ENCODE measurements at regions not wholly inside any gene's neighbourhood (a gene's known extent, or its start where the extent isn't known, plus 50 kb on each side); places are given as distances from the start of the nearest gene placed in this dataset.
A peak's percentile ranks its signal among the peaks of the same experiment; 100 is the strongest.

GRCh38 chr2:41618754-41619153 lies 429.1 kb upstream of the PKDCC start:
- FAIRE-seq (peak; percentile 73), DNase-seq (ENCODE audit: insufficient read length, low spot score) (no peak)

DNA sequence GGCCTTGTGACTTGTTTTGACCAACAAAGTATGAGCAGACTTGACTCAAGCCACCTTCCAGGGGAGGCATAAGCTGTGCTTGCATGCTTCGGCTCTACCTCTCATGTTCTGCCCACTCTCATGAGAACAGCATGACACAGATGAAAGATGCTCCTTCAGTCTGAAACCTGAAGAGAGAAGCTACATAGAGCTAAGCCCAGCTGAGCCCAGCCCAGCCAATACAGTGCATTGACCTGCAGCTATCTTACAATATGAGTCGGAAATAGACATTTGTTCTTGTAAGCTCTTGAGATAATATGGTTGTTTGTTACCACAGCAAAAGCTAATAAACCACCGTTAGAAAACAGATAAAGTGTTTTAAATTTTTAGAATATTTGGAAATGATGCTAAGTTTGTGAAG lies 426.7 kb upstream of the PKDCC start:
- DNase-seq (ENCODE audit: insufficient read length, low spot score) (no peak), FAIRE-seq (no peak)

DNA sequence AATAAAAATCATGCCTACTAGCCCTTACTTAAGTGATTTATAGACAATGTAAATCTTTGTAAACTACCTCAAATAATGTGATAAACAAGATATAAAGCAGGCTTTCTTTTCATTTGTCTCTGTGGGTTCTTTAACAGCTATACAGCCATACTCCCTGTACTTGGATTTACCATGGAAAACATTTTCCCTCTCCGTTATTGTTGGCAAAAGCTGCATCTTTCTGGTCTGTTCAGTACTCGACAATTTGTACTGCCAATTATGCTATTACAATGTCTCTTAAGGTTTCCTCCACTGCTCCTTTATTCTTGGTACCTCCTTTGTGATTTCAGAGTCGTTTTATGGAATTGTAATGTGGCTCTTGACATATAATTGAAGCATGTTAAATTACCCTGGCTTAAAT lies 426.3 kb upstream of the PKDCC start:
- DNase-seq (ENCODE audit: insufficient read length, low spot score) (no peak), FAIRE-seq (no peak)

GRCh38 chr2:41622301-41622700 lies 425.5 kb upstream of the PKDCC start:
- DNase-seq (ENCODE audit: insufficient read length, low spot score): no peak
- no peak for FAIRE-seq

GRCh38 chr2:41626936-41627335 lies 420.9 kb upstream of the PKDCC start:
- DNase-seq (ENCODE audit: insufficient read length, low spot score): no peak
- no peak for FAIRE-seq

GRCh38 chr2:41634686-41635085 lies 413.1 kb upstream of the PKDCC start:
- DNase-seq (ENCODE audit: insufficient read length, low spot score) (no peak), FAIRE-seq (no peak)

DNA sequence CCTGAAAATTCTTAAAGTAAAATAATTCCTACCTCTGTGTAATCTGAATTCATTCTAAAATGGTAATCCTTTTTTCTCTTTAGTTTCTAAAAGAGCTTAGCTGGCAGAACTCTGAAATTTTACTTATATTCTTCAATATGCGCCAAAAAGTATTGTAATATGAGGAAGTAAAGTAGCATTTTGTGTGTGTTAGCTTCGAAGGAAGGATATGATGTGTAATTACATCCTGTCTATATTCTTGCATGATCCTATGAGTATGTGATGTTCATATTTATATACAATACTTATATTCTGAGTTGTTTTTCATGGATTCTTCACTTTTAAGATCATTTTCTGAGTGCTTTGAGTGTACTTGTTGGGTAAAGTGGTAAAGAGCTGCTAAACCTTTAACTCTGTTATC lies 402.9 kb upstream of the PKDCC start:
- DNase-seq (ENCODE audit: insufficient read length, low spot score) (no peak), FAIRE-seq (no peak)

DNA sequence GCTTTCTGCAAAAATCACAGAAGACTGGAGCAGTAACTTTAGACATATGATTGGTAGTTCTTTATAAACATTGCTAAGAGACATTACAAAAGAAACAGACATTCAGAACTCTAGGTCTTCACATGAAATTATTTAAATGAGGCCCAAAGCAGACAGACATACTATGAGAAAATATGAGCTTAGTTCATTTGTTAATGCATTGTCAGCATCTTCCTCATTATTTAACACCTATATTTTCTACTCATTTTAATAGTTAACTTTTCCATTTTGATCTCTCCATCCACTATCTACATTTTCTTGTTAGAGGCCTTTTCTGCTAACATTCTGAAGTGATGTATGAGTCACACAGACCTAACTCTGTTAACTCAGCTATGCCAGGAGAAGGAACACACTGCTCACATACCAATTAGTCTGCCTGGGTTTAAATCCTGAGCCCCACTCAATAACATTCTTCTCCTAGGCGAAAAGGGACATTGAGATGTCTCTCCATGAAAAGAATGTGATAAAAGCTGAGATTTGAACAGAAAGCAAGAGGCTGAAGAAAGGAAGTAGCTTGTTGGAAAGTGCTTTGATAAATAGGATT lies 400.3 kb upstream of the PKDCC start:
- DNase-seq (ENCODE audit: insufficient read length, low spot score): no peak
- FAIRE-seq: no peak

DNA sequence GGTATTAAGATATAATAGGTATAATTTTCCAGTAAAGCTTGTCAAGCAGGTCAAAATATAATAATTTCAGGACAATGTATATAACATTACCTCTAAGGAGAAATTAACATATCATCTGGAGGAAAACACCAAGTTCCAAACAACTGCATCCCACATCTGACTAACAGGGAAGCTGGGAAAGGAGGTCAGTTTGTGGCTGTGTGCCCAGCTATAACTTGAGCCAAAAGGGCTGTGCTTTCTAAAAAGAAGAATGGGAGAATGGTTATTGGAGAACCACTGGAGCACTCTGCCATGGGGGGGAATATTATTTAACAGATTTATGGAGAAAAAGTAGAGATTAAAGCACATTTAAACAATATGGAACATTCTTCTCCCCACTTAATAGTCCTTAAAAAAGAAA lies 390.6 kb upstream of the PKDCC start:
- FAIRE-seq (no peak), DNase-seq (ENCODE audit: insufficient read length, low spot score) (no peak)

- no peak for DNase-seq (ENCODE audit: insufficient read length, low spot score)
- no peak for FAIRE-seq
Measured at GRCh38 chr2:41659758-41660157, 388.1 kb upstream of the PKDCC start.

GRCh38 chr2:41662461-41662860 lies 385.4 kb upstream of the PKDCC start:
- no peak for FAIRE-seq
- no peak for DNase-seq (ENCODE audit: insufficient read length, low spot score)

- DNase-seq (ENCODE audit: insufficient read length, low spot score) (no peak), FAIRE-seq (no peak)
Measured at GRCh38 chr2:41663056-41663455, 384.8 kb upstream of the PKDCC start.

- no peak for FAIRE-seq
- no peak for DNase-seq (ENCODE audit: insufficient read length, low spot score)
Measured at GRCh38 chr2:41668529-41668928, 379.3 kb upstream of the PKDCC start.

DNA sequence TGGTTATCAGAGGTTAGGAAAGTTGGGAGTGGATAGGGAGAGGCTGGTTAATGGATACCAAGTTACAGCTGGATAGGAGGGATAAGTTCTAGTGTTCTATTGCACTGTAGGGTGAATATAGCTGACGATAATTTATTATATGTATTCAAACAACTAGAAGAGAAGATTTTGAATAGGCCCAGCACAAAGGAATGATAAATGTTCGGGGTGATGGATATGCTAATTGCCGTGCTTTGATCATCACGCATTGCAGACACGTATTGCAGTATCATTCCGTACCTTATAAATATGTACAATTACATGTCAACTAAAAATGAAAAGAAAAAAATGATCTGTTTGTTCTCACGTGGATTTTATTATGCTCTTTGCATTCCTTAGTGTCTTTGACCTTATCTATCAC lies 369.2 kb upstream of the PKDCC start:
- FAIRE-seq: no peak
- no peak for DNase-seq (ENCODE audit: insufficient read length, low spot score)

GRCh38 chr2:41686156-41686555 lies 361.7 kb upstream of the PKDCC start:
- DNase-seq (ENCODE audit: insufficient read length, low spot score) (no peak), FAIRE-seq (no peak)

GRCh38 chr2:41691561-41691960 lies 356.3 kb upstream of the PKDCC start:
- FAIRE-seq (no peak), DNase-seq (ENCODE audit: insufficient read length, low spot score) (no peak)

- FAIRE-seq (no peak), DNase-seq (ENCODE audit: insufficient read length, low spot score) (no peak)
Measured at GRCh38 chr2:41694536-41695049, 353.2 kb upstream of the PKDCC start.

GRCh38 chr2:41695198-41696113 lies 352.4 kb upstream of the PKDCC start:
- FAIRE-seq (no peak), DNase-seq (ENCODE audit: insufficient read length, low spot score) (no peak)

- DNase-seq (ENCODE audit: insufficient read length, low spot score) (no peak), FAIRE-seq (no peak)
Measured at GRCh38 chr2:41697389-41697788, 350.4 kb upstream of the PKDCC start.

DNA sequence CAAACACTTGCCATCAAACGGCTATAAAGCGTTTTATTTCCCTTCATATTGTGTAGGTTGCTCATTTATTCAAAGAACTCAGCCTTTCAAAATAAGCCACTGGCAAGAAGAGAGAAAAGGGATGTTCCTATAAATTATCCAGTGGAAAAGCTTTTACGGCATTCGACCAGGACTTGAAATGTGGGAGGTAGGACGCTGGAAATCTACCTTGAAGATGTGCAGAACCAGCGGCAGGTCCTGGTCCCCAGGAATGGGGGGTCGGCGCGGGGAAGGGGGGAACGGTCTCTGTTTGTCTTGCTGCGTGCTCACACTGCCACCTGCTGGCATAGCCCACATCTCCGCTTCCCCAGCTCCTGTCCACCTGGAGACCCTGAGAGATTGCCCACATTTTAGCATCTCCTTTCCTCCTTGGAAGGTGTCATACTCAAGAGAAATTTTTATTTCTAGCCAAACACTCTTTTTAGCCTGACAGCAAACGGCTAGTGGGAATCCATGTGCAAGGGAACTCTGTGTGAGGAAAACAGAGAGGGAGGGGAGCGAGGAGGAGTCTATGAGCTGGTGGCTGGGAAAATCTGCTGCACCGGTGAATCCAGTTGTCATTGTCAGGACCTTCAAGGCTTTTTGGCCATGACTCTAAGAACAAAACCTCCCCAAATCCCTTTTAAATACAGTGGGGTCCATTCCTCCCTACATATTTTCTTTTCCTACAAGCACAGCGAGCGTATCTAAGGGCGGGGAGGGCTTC lies 349.0 kb upstream of the PKDCC start:
- DNase-seq (ENCODE audit: insufficient read length, low spot score): no peak
- no peak for FAIRE-seq

- FAIRE-seq (no peak), DNase-seq (ENCODE audit: insufficient read length, low spot score) (no peak)
Measured at GRCh38 chr2:41701231-41701630, 346.6 kb upstream of the PKDCC start.

Data from GM19239 (cell line).